NCI-H82 (cell line): ENCODE measurements at regions not wholly inside any gene's neighbourhood (a gene's known extent, or its start where the extent isn't known, plus 50 kb on each side); places are given as distances from the start of the nearest gene placed in this dataset.
A peak's percentile ranks its signal among the peaks of the same experiment; 100 is the strongest.

Experiments
- DNase-seq: peaks from one replicate; lab custom pipeline; 2025; lab: John Stamatoyannopoulos, UW

GRCh38 chr5:74094096-74094781 lies 468.2 kb downstream of the ARHGEF28 start:
- DNase-seq = peak; percentile 72

- peak; percentile 95 for DNase-seq
Measured at GRCh38 chr5:74093561-74093960, 467.6 kb downstream of the ARHGEF28 start.

GRCh38 chr5:74092766-74093165 lies 466.8 kb downstream of the ARHGEF28 start:
- DNase-seq = peak; percentile 72

GRCh38 chr5:74085782-74086181 lies 459.8 kb downstream of the ARHGEF28 start:
- no peak for DNase-seq

GRCh38 chr5:74085186-74085585 lies 459.2 kb downstream of the ARHGEF28 start:
- DNase-seq = no peak

- DNase-seq = no peak
Measured at GRCh38 chr5:74083096-74083791, 457.2 kb downstream of the ARHGEF28 start.

- DNase-seq = no peak
Measured at GRCh38 chr5:74082512-74083055, 456.6 kb downstream of the ARHGEF28 start.

- no peak for DNase-seq
Measured at GRCh38 chr5:74081126-74081525, 455.1 kb downstream of the ARHGEF28 start.

GRCh38 chr5:74079971-74080556 lies 454.1 kb downstream of the ARHGEF28 start:
- no peak for DNase-seq

- DNase-seq = peak; percentile 88
Measured at GRCh38 chr5:74075501-74076484, 449.8 kb downstream of the ARHGEF28 start.

- DNase-seq = no peak
Measured at GRCh38 chr5:74074111-74074510, 448.1 kb downstream of the ARHGEF28 start.

GRCh38 chr5:74073257-74073656 lies 447.3 kb downstream of the ARHGEF28 start:
- no peak for DNase-seq

GRCh38 chr5:74072646-74073045 lies 446.6 kb downstream of the ARHGEF28 start:
- DNase-seq = peak; percentile 54

- DNase-seq = no peak
Measured at GRCh38 chr5:74070766-74071165, 444.8 kb downstream of the ARHGEF28 start.

GRCh38 chr5:74069741-74070140 lies 443.7 kb downstream of the ARHGEF28 start:
- no peak for DNase-seq

GRCh38 chr5:74067748-74068541 lies 441.9 kb downstream of the ARHGEF28 start:
- no peak for DNase-seq

GRCh38 chr5:74064911-74065310 lies 438.9 kb downstream of the ARHGEF28 start:
- no peak for DNase-seq

GRCh38 chr5:74064225-74064624 lies 438.2 kb downstream of the ARHGEF28 start:
- no peak for DNase-seq

- no peak for DNase-seq
Measured at GRCh38 chr5:74063821-74064220, 437.8 kb downstream of the ARHGEF28 start.

GRCh38 chr5:74063346-74063745 lies 437.4 kb downstream of the ARHGEF28 start:
- no peak for DNase-seq

GRCh38 chr5:74061292-74061691 lies 435.3 kb downstream of the ARHGEF28 start:
- no peak for DNase-seq
